Cardiac septum (tissue), 1 donor: ENCODE measurements at regions not wholly inside any gene's neighbourhood (a gene's known extent, or its start where the extent isn't known, plus 50 kb on each side); places are given as distances from the start of the nearest gene placed in this dataset.
"Not testable (repeated sequence)": the region's sequence is repeated elsewhere in the genome, so short reads cannot be mapped to it uniquely, and the experiment has no call there.

Source experiments
- DNase-seq: peaks from one replicate; pipeline ENCODE4 v3.0.0-alpha.2; 2020; ENCODE audit warnings: low spot score
- intact Hi-C: fragments of 100-400 bp; cut with DNase I; formaldehyde crosslinking; loops from one replicate; pipeline ENCODE4 v1.14.0; 2022
- donor health status: DM: no; HTN: no; CAD: no.

DNA sequence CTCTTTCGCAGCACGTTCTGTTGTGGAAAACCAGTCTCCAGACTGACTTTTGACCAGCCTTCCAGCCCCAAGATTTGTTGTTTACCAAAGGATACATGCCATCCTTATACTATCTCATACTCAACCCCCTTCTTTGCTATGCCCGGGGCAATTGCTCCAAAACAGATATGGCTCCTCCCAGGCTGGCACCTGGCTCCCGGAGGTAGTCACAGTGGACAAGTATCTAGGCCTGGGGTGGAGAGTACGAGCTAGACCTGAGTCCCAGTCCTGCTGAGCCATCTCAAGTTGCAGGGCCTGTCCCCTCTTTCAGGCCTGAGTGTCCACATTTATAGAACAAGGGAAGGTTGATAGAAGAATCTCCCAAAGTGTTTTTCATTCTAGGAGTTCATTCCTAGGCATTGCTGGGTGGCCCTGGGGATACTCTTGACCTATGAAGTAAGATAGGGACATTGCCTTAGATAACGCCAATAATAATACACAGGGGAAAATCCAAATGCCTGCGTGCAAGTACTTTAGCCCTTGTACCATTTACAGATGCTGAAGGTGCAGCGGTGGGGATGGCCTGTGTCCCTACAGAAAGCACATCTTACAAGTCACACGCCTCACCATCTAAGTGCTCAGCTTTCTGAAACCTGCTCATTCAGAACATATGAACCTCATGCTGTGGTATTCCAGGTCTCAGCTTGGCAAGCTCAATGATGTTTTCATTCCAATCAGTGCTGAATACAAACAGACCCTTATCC, 136.7 kb upstream of the MAMLD1 start:
- intact Hi-C loops: no loop called here
- DNase-seq: no peak

DNA sequence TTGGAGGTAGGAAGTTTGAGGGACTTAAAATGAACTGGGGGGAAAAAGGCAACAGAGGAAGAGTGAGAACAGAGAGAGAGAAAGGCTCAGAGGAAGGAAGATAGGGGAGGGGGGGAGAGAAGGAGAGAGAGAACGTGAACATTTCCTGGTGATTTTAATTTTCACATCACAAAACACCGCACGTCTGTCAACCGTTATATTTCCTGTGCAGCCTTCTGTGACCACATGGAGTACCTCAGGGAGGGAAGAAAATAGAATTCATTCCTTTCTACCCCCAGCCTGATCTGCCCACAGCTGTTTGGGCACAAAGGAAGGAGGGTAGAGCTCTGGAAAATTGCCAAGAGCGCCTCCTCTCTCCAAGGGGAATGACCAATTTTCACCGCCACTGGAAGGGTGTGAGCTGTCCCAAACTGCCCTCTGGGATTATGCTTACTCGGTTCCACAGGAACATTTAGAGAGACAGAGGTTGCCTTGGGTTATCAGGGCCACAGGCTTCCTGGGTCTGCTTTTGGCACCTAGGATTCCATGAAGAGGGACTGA, 135.7 kb upstream of the MAMLD1 start:
- DNase-seq: no peak
- intact Hi-C loops: no loop called here

DNA sequence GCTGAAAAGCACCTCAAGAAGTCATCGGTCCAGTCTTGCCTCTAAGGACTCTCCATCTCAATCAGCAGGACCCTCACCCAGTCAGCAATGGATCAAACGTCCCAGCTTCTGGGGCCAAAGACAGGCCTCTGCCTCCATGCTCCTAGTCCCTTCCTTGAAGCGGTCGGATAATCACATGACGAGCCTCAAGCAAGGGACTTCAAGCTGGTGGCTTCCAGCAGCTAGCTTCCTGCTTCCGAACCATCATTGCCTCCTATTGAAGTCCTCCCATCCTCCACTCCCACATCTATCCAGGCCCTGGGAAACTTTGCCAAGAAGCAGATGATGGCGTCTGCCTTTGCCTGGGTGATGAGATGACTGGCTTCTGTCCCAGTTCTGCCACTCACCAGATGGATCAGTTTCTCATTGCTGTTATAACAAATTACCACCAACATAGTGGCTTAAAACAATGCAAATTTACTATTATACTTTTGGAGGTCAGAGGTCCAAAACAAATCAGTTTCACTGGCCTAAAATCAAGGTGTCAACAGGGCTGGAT, 135.2 kb upstream of the MAMLD1 start:
- DNase-seq: no peak
- intact Hi-C loops: no loop called here

DNA sequence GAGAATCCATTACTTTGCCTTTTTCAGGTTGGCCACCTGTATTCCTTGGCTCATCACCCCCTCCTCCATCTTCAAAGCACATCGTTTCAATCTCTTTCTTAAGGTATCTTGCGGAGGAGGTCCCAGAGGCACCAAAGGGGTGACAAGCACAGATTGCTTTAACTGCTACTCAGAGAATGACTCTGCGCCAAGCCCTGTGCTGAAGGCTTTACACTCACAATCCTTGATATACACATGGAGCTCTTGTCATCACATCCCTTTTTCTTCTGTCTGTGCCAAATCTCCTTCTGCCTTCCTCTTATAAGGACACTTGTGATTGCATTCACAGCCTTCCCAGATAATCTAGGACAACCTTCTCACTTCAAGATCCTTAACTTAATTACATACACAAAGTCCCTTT, 134.7 kb upstream of the MAMLD1 start:
- no peak for DNase-seq
- intact Hi-C loops: no loop called here

DNA sequence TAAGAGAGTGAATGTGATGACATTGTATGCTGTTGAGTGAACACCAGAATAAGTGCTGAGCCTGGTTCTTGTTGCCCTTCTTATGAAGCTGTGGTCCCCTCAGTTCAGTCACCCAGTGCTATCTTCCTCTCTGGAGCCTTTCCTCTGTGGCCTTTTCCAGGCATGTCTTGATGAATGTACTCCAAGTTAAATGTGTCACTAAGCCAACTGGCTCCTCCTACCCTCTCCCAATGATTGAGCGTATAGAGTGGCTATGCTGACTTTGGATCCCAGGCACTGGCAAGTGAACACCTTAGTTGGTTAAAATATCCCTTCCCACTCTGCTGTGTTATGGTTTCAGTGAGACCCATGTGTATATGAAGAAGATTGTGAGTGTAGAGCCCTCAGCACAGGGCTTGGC, 134.1 kb upstream of the MAMLD1 start:
- DNase-seq: no peak

DNA sequence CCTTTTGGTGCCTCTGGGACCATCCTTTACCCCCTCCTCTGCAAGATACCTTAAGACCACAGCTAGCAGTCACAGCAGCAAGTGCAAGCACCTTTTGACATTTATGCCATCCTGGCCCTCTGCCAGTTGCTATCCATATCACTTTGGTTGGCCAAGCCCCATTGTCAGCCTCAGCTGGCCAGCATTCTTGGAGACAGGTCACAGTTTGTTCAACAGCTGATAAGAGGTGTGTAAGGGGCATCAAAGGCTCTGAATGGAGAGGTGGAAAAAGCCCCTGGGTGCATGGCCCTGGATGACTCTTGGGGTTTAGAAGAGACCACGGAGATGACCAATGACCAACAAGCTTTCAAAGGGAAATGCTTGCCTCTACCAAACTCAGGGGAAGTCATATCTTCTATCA, 133.6 kb upstream of the MAMLD1 start:
- no peak for DNase-seq
- intact Hi-C loops: no loop called here

More for the DNA sequence above, 134.1 kb upstream of the MAMLD1 start:
- intact Hi-C loops: no loop called here

DNA sequence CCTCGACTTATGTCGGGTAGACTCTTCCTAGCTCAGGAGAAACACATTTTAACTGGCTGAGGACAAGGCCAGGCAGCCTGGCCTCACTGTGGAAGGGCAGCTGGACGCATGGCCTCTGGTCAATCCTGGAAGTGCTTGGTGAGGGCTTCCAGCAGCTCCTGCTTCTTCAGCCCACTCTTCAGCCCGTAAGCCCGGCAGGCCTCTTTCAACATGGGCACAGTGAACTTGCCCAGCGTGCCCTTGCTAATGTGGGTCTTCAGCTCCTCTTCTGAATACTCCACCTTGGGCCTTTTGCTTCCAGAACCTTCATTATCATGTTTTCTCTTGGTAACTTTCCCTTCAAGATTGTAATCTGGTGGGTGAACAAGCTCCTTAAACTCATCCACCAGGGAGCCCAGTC, 132.2 kb upstream of the MAMLD1 start:
- intact Hi-C loops, DNase-seq: not testable (repeated sequence)

DNA sequence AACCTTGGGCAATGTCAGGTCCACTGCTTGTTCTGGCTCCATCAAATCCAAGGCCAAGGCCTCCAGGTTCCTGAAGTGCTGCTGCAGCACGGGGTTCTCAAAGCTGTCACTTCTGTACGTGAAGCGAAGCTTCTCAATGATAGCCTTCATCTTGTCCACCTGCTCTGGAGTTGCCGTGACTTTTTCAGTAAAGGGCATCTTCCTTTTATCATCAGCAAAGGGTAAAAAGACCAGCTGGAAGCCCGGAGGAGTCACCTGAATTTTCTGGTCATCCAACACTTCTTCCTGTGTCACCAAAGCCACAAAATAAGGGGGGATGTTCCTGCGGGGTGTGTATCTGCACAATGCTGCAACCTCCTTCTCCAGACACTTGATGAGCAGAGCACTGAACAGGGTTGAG, 131.7 kb upstream of the MAMLD1 start:
- DNase-seq, intact Hi-C loops: not testable (repeated sequence)

DNA sequence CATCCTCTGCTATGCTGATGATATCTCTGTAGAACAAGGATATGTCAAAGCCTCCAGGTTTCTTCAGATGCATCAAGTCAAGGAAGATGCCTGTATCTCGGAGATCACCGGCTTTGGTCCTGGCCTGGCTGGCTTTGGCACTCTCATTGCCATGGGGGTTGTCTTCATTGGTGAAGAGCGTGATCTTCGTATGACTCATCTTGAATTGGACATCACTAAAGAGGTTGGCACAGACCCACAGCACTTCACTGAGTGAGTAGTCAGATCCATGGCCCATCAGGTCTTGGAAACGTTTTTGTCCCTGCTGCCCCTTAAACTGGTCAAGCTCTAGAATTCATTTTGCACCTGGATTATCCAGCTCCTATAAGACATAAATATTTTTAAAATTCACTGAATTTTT, 130.9 kb upstream of the MAMLD1 start:
- intact Hi-C loops, DNase-seq: not testable (repeated sequence)

DNA sequence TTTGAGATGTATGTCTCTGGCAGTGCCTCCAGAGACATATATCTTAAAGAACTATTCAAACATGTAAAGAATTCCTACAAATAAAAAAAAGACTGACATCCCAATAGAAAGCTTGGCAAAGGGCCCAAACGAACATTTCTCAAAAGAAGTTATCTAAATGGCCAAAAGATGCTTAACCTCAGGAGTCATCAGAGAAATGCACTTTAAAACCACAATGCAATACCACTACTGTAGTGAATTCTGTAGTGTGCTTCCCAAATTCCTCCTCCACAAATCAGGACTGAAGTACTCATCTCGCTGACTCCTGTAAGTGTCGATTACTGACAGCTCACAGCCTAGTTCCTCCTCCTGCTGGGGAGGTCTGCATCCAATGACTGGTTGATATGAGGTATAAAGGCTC, 129.0 kb upstream of the MAMLD1 start:
- DNase-seq: no peak
- intact Hi-C loops: no loop called here

DNA sequence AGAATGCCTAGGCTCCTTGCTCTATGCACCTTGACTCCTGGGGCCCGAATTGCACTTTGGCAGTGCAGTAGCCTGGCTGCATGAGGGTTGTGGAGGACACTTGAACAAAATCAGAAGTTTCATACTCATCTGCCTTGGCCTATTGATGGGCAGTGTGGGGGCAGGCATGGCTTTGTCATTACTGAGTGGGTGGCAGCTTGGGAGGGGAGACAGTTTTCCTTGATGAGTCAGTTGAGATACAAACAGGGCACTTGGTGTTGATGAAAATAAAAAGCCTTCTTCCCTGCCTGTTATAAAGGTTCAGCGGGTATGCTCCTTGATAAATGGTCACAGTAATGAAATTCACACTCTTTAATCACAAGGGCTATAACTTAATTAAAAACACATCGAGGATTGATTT, 126.8 kb upstream of the MAMLD1 start:
- DNase-seq: no peak

DNA sequence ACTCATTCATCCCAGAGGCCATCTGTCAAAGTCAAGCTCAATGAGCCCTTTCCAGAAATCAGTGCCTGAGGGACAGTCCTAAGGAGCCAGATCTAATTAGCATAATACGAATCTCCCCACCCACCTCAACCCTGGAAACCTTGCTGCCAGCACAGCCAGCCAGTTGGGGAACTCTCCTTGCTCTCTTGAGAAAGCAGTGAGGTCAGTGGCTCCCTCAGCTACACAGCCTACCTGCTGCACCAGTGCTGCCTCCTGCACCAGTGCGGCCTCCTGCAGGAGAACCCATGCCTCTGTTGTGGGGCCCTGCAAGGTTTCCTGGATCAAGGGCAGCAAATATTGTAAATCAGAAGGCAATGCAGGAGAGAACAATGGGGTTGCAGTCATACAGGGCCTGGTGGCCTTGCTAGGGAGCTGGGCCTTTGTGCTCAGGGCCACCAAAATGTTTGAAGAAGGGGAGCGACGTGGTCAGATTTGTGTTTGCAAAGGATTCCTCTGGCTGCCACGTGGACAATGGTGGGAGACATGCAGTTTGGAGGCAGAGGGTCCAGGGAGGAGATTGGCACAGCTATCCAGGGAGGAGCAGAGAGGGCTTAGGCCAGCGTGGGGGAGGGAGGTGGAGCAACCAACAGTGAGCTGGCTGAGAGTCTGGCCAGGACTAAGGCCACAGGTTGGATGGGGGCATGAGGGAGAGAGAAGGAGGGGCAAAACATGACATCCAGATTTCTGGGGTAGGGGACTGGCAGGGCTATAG, 124.3 kb upstream of the MAMLD1 start:
- intact Hi-C loops: no loop called here
- no peak for DNase-seq

More for the DNA sequence above, 126.8 kb upstream of the MAMLD1 start:
- intact Hi-C loops: no loop called here

DNA sequence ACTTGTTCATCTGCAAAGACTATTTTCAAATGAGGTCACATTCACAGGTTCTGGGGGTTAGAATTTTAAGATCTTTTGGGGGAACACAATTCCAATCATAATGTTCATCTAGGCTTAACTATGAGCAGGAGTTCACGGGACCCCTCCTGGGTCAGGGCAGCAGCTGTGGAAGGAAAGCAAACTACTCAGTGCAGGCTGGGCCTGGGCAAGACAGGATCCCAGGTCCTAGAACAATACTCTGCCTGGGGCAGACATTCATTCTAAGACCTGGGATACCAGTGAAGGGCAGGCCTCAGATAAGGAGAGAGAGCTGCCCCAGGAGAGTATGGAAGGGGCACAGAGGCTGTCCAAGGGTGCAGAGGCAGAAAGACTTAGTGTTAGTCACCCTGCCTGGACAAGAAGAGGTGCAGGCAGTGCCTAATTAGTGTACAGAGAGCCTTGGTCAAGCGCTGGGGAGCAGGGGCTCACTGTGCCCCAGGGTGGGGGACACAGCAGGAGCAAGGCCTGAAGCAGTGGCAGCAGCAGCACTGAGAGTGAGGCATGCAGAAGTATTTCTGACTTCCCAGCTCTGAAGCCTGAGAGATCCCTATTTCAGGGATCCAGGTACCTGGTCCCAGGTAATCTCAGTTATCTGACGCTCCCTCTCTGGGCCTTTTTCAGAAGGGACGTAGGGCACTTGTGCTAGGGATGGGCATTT, 123.0 kb upstream of the MAMLD1 start:
- no peak for DNase-seq
- intact Hi-C loops: no loop called here

DNA sequence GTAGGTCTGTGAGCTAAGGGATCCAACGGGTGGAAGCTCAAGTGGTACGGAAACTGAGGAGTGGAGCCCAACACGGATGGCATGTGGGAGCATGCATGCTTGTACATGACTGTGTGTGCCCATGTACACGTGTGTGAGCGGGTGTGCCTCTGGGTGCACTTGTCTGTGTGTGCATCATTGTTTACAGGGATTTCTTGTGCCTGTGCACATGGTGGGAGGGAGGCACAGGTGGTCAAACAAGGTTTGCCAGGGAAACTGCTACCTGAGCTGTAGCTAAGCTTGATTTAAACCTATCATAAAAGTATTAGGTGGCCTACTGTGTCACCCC, 122.5 kb upstream of the MAMLD1 start:
- intact Hi-C loops: no loop called here

DNA sequence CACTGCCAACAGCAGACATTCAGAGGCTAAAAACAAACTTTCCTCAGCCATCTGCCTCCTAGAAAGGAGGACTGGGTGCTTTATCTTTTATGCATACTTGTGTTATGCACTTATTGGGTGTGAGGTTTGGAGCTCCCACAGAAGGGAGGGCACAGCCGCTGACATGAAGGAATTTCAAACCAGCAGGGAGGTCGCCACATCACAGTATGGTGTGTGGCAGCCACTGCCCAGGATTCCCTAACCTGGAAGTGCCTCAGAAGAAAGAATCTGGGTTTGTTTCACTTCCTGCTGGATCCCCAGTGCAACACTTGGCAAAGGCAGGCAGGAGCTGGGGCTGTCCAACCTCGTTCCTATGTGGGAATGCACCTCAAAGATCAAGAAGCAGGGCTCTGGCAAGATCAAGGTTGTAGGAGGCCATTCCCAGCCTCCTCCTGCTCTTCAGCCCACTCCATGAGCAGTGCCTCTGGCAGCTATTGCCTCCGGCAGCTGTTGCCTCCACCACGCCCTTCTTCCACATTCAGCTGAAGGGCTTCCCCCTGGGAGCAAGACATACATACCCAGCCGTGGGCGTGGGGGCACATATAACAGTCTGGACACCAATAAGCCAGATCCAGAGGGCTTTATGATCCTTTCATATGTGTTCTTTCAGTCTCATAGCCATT, 109.0 kb upstream of the MAMLD1 start:
- DNase-seq: no peak

More for the DNA sequence above, 122.5 kb upstream of the MAMLD1 start:
- no peak for DNase-seq

DNA sequence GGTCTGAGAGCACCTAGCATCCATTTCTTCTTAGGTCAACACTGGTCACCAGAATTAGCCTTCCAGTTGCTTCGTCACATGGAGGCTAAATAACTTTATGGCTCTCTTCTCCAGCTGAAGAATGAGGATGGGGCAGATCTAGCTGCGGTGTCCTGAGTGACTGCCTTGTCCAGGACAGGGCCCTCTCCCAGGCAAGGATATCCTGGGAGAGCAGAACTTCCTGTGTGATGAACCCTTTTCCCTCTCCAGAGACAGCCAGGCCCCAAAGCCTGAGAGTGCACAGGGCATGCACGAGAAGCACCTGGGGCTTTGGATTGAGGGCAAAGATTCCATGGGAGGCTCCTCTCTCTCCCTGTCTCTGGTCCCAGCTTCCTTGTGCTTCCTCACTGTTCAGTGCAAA, 108.2 kb upstream of the MAMLD1 start:
- no peak for DNase-seq
- intact Hi-C loops: no loop called here

More for the DNA sequence above, 109.0 kb upstream of the MAMLD1 start:
- intact Hi-C loops: no loop called here

DNA sequence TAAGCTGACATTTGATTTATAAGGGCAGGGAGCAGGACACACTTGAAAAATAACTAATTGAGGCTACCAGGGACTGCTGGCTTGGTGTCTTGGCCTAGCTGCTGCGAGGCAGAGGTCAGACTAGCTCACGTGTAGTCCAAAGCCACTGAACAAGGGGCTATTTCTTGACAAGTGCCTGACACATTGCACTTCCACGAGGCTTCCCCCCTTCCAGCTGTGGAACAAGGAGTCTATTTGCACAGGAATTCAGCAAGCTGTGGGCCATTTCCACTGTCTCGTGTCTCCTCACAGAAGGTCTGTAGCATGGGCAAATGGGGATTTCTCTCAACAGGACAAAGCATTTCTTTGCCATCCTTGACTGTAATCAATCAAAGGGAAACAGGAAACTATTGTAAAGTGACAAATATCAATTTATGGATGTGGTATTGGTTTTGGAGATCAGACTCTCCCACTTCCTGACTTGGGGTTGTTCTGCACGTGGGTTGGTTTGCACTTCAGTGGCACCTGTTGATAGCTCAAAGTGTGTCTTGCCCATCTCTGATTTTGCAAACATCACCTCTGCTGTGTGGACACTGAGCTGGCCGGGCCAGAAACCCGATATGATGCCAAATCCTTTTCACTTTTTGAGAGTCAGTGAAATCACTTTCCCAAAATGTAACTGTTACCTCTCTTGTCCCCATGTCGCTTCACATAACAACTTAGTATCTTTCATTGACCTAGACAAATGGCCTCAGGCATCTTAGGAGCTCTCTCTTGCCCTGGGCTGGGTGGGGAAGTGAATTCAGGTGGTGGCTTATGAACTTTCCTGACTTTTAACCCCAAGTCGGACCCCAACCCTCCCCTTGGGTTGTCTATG, 107.4 kb upstream of the MAMLD1 start:
- no peak for DNase-seq
- intact Hi-C loops: no loop called here

DNA sequence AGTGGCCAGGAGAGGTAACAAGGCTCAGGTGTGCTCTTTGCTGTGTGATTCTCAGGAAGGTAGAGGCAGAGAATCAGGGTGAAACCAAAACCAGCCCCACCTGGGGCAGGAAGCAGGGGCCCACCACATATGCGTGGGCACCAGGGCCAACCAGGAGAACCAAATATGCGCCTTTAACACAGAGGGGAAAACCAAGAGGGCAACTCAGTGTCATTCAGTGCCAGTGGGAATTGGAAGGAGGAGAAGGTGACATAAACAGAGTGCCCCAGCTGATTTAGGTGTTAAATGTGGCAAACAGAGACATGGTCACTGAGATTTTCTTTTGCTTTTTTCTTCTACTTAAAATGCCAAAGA, 106.8 kb upstream of the MAMLD1 start:
- intact Hi-C loops: no loop called here
- DNase-seq: no peak
